ENCODE measurements at regions not wholly inside any gene's neighbourhood (a gene's known extent, or its start where the extent isn't known, plus 50 kb on each side); places are given as distances from the start of the nearest gene placed in this dataset.
"Not testable (repeated sequence)": the region's sequence is repeated elsewhere in the genome, so short reads cannot be mapped to it uniquely, and the experiment has no call there.

DNA sequence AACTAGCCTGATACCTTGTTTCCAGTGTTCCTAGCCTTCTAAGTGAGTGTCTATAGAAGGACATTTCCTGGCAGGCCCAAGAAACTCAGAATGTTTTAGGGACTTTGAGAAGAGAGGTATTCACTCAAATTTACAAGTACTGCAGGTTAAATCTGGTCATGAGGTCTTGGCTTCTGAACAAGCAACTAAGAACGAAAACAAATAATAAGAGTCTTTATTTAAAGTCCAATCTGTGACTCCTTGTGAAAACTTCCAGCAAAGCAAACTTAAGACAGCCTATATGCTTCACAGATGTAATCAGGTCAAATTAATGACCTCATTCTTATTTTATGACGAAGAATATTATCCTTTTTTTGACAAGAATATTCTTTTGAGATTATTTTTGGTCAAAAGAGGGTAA lies 79.4 kb upstream of the PRSS16 start:
- DNase-seq, result no peak

DNA sequence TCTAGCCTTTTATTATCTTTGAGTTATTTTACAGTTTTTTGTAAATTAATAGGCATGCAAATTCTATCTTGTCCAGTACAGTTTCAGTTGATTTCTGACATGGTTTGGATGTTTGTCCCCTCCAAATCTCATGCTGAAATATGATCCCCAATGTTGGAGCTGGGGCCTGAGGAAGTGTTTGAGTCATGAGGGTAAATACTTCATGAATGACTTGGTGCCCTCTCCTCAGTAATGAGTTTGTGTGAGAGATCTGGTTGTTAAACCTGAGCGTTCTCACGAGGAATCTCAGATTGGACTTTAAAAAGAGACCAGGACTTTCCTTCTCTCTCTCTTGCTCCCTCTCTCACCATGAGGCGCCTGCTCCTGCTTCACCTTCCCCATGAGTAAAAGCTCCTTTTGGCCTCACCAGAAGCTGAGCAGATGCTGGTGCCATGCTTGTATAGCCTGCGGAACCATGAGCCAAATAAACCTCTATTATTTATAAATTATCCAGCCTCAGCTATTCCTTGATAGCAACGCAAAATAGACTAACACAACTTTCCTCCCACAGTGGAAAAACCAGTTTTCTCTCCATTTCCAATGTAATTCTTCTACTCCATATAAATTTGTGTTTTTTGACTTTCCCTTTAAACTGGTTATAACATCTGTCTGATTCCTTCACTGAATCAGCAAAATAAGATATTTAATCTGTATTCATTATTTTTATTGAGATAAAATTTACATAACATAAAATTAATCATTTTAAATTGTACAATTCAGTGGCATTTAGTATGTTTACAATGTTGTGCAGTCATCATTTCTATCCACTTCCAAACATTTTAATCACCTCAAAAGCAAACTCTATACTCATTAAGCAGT lies 78.7 kb upstream of the PRSS16 start:
- no peak for DNase-seq

DNA sequence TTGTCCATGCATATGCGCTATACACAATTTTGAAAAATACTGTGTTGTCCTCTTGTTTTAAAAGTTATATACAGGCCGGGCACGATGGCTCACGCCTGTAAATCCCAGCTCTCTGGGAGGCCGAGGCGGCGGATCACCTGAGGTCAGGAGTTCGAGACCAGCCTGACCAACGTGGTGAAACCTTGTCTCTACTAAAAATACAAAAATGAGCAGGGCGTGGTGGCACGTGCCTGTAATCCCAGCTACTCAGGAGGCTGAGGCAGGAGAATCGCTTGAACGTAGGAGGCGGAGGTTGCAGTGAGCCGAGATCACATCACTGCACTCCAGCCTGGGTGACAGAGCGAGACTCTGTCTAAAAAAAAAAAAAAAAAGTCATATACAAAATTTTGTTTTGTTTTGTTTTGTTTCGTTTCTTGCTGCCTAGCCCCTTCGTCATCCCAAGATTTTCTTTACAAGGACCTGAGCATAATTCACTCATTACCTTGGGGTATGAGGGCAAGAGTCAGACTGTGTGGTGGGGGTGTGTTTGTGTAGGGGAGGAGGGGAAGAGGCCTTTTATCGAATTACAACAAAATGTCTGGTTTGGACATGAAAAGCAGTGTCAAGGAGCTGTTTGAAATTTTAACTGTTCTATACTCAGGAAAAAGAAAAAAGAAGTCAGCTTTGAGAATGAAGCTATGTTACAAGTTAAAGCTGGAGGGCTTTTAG lies 74.8 kb upstream of the PRSS16 start:
- not testable (repeated sequence) for DNase-seq

DNA sequence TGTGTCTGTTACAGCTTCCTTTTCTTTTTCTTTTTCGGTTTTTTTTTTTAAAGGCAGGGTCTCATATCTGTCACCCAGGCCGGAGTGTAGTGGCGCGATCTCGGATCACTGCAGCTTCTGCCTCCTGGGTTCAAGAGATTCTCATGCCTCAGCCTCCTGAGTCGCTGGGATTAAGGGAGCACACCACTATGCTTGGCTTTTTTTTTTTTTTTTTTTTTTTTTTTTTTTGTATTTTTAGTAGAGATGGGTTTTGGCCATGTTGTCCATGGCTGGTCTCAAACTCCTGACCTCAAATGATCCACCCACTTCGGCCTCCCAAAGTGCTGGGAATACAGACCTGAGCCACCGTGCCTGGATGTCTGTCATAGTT lies 74.3 kb upstream of the PRSS16 start:
- DNase-seq, result not testable (repeated sequence)

DNA sequence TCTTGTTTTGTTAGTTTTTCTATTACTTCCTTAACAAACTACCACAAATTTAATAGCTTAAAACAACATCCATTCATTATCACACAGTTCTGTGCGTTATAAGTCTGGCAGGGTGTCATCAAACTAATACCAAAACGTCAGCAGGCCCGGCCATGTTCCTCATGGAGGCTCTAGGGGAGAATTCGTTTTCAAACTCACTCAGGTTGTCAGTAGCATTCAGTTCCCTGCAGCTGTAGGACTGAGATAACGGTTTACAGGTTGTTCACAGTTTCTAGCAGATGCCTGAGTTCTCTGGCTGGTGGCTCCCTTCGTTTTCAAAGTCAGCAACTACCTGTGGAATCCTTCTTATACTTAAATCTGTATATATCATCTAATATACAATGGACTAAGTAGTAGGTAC lies 72.5 kb upstream of the PRSS16 start:
- DNase-seq, result no peak

DNA sequence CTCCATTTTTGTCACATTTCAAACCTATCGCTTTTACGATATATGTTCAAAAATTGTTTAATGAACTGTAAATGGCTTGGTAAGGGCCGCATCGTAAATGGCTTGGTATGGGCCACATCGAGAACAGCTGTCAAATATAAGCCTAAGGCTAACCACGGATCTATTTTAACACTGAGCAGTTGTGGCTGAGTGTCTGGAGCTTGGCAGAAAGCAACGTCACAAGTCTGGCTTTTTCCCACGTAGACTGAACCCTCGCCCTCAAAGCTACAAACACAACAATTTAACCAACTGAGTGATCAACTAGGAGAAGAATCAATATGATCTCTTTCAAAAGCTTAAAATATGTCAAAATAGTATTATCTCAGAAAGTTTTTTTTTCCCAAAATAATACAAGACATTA lies 71.4 kb upstream of the PRSS16 start:
- no peak for DNase-seq

DNA sequence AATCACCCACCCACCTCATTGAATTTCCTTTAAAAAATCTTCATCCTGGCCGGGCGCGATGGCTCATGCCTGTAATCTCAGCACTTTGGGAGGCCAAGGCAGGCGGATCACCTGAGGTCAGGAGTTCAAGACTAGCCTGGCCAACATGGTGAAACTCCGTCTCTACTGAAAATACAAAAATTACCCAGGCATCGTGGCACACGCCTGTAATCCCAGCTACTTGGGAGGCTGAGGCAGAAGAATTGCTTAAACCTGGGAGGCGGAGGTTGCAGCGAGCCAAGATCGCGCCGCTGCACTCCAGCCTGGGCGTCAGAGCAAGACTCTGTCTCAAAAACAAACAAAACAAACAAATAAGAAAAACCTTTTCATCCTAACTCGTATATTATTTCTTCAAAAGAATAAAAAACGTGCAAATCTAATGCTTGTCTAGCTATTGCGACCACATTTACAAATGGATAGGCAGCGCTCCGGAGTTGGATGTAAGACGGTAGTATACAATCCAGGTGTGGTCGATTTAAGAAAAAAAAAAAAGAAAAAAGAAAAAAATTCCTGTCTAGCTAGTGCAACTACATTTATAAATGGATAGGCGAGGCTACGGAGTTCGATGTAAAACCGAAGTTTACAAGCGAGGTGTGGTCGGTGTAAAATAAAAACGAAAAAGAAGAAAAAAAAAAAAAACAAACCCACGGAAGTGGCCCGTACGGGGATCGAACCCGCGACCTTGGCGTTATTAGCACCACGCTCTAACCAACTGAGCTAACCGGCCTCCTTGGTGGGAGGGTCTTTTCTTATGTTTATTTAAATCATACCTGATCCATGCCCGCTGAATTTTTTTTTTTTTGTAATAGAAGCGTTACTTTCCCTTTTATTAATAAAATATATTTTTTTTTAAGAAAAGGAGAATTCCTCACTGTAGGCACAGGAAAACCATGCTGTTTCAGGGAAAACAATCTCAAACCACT lies 70.7 kb upstream of the PRSS16 start:
- DNase-seq, result peak; percentile 65

DNA sequence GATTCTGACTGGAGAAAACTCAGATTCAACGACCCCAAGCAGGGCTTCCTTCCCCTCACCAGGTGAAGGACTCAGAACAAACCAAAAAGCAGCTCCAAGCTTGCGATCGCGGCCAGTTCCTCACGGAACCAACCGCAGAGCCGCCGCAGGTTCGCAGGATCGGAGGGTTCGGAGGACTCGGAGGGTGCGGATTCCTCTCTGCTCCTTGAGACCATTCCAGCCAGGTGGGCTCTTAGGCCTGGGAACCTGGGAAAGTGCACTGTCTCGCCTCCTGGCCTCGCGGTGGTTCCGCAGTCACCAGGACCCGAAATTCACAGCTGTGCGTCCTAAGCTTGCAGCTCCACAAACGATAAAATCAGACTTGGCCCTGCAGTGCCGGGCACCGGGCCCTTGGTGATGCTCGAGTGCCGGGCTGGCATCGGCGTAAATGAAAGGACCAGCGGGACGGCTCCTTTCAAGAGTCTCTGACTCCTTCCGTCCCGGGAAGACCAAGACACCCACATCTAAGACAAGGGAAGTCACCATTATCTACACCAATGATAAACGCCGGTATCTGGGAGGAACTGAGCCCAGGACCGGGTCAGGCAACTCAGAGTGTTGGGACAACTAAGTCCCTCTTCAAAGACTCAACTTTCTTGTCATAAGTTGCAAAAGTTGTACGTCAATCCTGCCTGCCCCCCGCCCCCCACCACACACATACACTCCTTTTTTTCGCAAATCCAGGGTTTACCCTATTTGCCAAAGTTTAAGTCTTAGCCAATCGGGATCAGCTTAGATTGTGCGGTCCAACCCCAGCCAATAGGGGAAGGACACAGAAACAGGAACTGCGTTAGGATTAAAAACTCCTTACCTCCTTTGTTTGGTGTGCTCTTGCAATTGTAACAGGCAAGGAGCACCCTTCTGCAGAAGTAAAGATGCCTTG lies 69.8 kb upstream of the PRSS16 start:
- peak; percentile 54 for DNase-seq

DNA sequence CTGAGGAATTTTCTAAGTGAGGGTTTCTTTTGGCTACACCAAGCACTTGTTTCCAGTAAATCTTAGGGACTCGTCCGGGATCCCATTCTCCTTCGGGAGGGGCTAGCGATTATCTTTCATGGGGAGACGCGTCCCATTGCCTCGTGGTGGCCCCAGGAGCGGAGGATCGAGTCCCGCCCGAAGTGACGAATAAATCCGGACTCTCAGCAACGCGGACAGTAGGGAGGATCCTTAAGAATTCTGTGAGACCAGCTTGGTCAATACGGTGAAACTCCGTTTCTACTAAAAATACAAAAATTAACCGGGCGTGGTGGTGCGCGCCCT lies 69.1 kb upstream of the PRSS16 start:
- DNase-seq, result no peak

DNA sequence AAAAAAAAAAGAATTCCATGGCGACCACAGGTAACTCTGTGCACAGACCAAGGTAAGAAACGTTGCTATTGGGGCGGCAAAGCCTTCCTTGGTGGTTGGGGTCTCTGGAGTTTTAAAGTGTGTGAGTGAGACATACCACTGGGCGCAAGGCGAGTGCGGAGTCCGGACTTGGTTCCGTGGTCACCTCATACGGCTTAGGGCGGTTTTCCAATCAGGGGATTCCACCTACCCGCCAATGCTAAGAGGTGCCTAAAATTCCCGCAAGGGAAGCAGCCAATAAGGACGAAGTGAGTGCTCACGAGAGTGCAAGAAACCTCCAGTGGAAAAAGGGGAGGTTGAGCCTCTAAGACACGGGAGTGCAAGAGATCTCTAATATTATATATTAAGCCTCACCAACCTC lies 68.6 kb upstream of the PRSS16 start:
- no peak for DNase-seq

DNA sequence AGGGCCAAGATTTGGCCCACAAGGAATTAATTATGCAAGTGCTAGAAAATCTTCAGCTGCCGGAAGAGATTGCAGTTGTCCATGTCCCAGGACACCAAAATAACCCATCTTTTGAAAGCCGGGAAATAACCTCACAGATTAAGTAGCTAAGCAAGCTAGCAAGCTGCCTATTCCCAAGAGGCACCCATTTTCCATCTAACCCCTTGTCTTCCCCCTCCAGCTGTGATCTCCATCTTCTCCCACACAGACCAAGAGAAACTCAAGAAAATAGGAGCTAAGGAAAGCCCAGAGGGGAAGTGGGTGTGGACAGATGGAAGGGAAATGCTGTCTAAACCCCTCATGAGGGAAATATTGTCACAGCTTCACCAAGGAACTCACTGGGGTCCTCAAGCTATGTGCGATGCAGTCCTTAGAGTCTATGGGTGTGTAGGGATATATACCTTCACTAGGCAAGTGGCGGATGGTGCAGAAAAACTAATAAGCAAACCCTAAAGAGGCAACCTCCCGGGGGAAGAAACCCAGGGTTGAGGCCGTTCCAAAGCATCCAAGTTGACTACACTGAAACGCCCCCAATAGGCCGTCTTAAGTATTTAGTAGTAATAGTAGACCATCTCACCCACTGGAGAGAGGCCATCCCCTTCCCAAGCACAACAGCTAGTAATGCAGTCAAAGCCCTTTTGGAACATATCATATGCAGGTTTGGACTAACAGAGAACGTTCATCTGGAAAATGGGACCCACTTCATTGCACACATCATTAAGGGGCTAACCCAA lies 64.3 kb upstream of the PRSS16 start:
- DNase-seq, result no peak

DNA sequence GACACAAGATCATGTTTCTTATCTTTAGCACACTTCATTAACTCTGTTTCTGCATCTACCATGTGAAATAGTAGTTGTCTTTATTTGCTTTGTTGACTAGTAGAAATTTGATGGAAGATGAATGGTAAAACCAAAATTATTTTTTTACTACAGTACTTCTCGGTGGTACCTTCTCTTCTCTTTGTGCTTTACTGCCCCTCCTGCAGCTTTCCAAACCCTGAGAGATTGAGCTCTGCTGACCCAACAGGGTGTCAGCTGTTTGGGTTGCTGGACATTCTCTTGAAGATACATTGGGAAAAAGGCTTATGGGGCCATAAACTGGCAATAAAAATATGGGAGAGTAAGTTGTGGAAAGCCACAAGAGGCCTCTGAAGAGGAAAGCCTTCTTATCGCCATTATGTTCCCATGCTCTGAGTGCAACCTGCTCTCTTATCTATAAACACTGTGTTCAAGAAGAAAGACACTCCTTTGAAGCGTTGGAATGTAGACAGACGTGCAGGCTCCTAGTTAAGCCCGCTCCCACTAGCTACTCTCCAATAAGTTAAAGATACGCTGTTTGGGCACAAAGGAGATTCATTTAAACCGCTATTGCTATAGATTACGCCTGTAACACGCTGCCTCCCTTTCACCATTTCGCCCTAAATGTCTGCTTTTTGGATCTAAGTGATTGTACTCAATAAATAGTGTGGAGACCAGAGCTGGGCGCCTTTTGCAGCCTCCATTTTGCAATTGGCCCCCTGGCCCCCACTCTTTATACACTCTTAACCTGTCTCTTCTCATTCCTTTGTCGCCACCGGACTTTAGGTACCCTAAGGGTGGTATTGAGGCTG lies 60.1 kb upstream of the PRSS16 start:
- DNase-seq, result no peak

DNA sequence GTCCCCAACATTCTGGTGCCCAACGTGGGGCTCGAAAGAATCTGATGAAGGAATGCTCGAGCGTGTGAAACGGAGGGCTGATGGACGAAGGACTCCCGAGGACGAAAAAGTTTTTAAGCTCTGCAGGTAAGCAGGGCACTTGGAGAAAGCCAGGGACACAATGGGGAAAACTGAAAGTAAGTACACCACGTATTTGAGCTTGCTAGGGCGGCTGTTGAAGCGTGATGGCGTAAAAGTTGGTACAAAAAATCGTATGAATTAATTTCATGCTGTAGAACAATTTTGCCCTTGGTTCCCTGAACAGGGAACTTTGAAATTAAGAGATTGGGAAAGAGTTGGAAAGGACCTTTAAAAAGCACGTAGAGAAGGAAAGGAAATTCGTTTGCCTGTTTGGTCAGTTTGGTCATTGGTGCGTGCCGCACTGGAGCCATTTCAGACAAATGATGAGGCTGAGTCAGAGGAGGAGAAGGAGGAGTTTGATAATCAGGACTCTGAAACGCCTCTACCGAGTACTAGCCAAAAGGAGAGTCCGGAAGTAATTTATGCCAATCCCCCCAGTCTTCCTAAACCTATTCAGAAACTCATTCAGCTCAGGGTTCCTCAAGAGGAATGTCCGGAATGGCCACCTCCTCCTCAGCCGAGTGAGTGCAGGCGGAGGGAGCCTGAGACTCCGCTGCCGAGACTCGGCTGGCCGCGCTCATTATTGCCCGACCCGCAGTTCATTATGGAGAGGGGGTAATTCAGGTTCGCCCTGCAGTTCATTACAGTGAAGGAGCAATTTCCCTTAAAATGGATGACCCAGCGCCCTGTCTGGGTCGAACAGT lies 59.2 kb upstream of the PRSS16 start:
- DNase-seq, result peak; percentile 14

DNA sequence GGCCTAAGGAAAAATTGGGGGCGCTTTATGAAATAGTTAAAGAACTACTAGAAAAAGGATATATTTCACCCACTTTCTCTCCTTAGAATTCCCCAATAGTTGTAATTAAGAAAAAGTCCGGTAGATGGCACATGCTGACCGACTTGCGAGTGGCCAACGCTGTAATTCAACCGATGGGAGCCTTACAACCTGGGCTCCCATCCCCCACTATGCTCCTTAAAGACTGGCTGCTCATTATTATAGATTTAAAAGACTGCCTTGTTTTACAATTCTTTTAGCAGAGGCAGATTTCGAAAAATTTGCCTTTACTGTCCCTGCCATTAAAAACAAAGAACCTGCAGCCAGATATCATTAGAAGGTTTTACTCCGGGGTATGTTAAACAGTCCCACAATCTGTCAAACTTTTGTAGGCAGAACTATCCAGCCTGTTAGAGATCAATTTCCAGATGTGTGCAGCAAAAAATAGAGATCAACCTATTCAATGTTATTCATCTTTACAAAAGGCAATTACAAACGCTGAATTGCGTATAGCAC lies 58.5 kb upstream of the PRSS16 start:
- DNase-seq, result peak; percentile 36

DNA sequence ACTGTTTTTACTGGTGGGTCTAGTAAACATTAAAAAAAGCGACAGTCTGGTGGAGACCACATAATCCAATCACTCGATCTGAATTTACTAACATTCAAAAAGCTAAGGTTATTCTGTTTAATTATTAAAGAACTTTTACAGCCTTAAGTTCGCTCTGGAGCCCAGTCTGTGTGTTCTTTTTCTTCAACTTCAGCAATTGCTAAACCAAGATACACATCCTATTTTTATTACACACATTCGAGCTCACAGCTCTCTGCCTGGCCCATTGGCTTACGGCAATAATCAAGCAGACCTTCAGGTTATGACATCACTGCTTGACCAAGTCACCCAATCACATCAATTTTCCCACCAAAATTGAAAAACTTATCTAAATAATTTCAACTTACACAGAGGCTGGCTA lies 57.4 kb upstream of the PRSS16 start:
- no peak for DNase-seq

DNA sequence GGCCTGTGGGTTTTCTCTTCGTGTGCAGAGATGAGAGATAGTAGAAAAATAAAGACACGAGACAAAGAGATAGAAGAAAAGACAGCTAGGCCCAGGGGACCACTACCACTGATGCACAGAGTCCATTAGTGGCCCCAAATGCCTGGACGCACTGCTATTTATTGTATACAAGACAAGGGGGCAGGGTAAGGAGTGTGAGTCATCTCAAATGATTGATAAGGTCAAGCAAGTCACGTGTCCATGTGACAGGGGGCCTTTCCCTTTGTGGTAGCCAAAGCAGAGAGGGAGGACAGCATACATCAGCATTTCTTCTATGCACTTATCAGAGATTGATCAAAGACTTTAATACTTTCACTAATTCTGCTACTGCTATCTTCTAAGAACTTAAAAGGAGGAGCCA lies 53.0 kb upstream of the PRSS16 start:
- not testable (repeated sequence) for DNase-seq

DNA sequence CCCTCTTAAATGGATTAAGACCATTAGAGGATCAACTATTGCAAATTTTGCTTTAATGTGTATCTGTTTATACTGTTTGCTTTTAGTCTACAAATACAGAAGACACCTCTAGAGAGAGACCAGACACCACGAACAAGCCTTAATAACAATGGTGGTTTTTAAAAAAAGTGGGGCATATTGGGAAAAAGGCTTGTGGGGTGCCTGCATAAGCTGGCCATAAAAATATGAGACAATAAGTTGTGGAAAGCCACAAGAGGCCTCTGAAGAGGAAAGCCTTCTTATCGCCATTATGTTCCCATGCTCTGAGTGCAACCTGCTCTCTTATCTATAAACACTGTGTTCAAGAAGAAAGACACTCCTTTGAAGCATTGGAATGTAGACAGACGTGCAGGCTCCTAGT lies 52.0 kb upstream of the PRSS16 start:
- not testable (repeated sequence) for DNase-seq

Data from activated T-cell treated with anti-CD3 and anti-CD28 coated beads for 4 hours (primary cell).